Neural progenitor cell (in vitro differentiated cells): ENCODE measurements at regions not wholly inside any gene's neighbourhood (a gene's known extent, or its start where the extent isn't known, plus 50 kb on each side); places are given as distances from the start of the nearest gene placed in this dataset.

ENCODE experiments used
- EZH2 ChIP-seq: fragments of 200-600 bp; sonication (generic); IDR thresholded peaks from 2 replicates; pipeline ENCODE4 v1.6.1; 2017; ENCODE audit warnings: antibody characterized with exemption, mild to moderate bottlenecking, moderate library complexity
- TF ChIP-seq, protein P1 (sequence below): fragments of 200-600 bp; sonication (generic); IDR thresholded peaks from 2 replicates; pipeline ENCODE4 v1.5.1; 2017; ENCODE audit warnings: antibody characterized with exemption, mild to moderate bottlenecking

- TF ChIP-seq, protein P1, sequence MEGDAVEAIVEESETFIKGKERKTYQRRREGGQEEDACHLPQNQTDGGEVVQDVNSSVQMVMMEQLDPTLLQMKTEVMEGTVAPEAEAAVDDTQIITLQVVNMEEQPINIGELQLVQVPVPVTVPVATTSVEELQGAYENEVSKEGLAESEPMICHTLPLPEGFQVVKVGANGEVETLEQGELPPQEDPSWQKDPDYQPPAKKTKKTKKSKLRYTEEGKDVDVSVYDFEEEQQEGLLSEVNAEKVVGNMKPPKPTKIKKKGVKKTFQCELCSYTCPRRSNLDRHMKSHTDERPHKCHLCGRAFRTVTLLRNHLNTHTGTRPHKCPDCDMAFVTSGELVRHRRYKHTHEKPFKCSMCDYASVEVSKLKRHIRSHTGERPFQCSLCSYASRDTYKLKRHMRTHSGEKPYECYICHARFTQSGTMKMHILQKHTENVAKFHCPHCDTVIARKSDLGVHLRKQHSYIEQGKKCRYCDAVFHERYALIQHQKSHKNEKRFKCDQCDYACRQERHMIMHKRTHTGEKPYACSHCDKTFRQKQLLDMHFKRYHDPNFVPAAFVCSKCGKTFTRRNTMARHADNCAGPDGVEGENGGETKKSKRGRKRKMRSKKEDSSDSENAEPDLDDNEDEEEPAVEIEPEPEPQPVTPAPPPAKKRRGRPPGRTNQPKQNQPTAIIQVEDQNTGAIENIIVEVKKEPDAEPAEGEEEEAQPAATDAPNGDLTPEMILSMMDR, result no peak
- TF ChIP-seq EZH2, result no peak
Observed at GRCh38 chr1:96072021-96072420, 649.6 kb upstream of the PTBP2 start.
